HUDEP-2 (cell line): ENCODE measurements at regions not wholly inside any gene's neighbourhood (a gene's known extent, or its start where the extent isn't known, plus 50 kb on each side); places are given as distances from the start of the nearest gene placed in this dataset.

ENCODE experiments used
- DNase-seq, 76 experiments: peaks; one replicate each; lab custom pipeline; 2025; ENCODE audit not compliant: unreplicated experiment in 76 of 76; lab: John Stamatoyannopoulos, UW

DNA sequence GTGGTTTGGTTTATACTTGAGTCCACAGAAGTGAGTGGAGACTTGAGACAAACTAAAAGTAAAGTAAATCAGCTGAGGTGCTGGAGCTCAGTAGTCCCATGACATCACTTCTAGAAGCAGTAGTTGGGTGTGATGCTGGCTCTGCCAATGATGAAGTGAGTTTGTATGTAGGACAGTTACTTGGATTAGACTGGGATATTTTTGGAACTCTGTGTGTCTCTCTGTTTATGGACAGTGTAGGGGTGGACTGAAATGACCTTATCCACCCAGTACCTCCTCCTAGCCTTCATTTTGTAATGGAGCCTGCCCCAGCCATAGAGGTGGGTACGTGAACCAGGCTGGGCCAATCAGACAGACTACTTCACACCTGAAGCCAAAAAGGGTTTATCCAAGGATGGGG is 52.2 kb downstream of the POLR1D start:
- no peak for DNase-seq

DNA sequence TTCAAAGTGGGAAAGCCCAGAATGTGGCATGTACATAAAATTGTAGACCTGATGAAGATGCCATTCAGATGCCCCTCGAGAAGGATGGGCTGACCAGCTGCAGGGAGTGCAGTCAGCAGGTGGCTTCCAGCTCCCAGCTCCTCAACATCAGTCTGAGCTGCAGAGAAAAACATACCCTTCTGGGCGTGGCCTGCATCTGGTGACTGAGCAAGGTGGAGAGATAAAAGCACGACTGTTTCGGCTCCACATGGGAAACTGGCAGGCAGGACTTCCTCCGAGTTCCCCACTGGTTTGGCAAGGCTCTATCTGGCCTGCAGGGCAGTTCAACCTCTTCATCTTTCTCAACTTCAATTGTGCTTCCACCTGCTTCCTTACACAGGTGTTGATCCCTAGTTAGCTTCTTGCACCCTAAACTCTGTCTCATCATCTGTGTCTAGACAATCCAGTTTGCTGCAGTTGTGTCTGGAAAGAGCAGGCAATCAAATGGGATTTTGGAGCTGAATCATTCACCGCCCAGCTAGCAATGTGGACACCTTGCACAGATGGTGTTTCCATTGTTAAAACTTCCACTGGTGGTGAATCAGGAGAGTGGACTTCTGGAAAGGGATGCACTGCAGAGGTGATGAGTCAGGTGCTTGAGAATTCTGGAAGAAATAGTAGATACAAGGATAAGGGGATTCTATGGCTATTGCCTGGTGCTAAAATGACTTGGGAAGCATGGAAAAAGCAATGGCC is 56.8 kb downstream of the POLR1D start:
- DNase-seq: peak in 62 of 76 experiments; percentile 2 to 78 (median 40)

DNA sequence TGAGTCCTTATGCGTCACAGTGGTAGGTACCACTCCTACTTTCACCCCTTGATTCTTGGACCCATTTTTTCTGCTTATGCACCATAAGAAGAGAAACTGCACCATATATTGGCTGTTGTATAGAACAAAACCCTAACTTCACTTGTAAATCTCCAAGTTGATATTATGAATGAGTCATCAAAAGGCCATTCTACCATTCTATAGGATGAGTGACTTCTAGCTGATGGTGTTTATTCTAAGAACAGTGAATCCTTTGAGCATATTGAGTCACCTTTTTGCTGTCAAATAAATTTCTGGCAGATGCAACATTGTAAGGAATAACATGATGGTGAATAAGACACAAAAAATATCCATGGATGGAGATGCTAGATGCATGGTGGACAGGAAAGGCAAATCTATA is 57.7 kb downstream of the POLR1D start:
- no peak for DNase-seq

DNA sequence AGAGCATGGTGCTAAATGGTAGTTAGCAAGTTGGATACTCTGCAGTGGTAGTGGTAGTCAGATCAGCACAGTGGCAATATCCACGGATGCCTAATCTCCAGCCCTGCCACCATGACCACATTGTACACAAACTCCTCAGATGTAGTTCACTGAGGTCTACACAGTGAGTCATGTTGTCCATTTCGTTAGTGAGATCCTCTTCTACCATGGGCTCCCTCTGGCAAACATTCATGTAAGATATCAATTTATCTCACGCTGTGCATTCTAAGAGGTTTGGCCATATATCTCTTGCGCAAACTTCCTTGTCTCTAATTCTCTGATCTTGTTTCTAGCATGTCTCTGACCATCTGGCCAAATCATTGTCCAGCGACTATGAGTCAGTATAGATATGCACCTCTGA is 58.2 kb downstream of the POLR1D start:
- DNase-seq: peak in 35 of 76 experiments; percentile 3 to 75 (median 28)

DNA sequence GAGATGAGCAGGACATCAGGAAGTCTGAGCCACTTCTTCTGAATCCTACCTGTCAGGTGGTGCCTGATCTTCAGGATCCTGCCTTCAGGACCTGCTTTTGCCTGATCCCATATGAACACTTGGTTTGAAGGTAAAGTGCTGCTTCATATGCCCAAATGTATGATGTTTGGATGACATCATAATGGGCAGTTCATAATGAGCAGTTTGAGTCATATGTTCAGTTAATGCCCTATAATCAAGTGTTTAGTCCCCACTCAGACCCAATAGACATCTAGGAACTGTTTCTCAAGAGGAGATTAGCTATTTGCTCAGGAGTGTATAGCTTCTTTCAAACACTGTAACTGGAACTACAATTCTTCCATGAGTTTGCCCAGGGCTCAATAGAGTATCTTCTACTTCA is 58.8 kb downstream of the POLR1D start:
- DNase-seq: no peak

DNA sequence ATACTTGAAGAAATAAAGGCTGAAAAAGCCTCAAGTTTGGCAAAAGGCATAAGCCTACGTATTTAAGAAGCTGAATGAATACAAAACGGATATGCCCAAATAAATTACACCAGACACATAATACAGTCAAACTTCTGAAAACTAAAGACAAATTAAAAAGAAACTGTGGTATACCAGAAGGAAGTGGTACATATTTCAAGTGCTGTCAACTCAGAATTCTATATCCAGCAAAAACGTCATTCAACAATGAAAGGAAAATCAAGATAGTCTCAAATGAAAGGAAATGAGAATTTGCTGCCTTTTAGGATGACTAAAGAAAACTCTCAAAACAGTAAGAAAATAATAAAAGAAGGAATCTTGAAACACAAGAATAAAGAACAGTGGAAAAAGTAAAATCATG is 69.5 kb downstream of the POLR1D start:
- no peak for DNase-seq

DNA sequence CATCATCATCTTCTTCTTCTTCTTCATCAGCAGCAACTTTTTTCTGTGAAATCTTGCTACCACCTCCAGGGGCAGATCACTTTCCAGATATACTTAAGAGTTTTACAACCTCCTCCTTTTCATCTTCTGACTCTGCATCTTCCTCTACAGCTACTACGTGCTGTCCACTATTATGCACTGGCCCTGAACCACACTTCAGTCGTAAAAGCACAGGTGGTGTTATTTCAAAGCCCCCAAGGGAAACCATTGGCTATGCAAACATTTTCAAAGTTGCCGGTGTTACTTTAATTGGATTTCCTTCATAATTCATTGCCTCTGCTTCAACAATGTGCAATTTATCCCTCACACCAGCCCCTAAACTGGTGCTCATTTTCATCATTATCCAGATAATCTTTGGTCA is 75.0 kb downstream of the POLR1D start:
- DNase-seq: no peak

DNA sequence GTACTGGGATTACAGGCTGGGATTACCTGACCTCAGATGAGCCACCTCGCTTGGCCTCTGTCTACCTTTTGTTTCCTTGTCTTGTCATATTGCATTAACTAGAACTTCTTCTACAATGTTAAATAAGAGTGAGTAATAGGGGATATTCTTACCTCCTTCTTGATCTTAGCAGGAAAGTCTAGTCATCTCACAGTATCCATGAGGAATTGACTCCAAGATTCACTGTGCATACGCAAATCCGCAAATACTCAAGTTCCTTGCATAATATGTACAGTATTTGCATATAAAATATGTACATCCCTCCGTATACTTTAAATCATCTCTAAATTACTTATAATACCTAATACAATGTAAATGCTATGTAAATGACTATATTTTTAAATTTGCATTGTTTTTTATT is 78.3 kb downstream of the POLR1D start:
- DNase-seq: no peak

DNA sequence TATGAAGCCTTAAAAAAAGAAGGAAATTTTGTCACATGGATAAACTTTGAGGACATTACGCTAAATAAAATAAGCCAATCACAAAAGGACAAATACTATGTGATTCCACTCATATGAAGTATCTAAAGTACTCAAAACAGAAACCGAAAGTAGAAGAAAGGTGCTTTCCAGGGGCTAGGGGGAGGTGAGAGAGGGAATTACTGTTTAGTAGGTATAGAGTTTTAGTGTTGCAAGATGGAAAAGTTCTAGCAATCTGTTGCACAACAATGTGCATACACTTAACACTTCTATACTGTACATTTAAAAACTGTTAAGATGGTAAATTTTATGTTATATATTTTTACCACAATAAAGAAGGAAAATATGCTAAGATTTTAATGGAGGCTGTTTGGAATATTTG is 83.0 kb downstream of the POLR1D start:
- no peak for DNase-seq

DNA sequence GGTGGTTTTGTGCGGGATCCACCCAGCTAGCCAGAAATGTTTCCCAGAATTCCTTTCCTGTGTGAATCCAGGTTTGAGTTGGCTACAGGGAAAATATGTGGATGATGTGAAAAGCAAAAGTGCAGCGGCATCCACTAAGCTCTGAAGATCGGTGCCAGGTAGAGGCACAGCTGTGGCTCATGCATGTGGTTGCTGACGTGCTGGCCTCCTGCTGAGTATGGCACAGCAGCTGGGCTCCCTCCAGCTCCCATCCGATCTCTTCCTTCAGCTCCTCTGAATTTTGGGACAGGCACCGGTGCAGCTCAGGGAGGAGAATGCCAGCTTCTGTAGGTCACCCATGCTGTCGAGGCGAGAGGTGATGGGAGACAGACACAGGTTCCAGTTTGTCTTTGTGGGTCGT is 84.0 kb upstream of the GSX1 start:
- no peak for DNase-seq

DNA sequence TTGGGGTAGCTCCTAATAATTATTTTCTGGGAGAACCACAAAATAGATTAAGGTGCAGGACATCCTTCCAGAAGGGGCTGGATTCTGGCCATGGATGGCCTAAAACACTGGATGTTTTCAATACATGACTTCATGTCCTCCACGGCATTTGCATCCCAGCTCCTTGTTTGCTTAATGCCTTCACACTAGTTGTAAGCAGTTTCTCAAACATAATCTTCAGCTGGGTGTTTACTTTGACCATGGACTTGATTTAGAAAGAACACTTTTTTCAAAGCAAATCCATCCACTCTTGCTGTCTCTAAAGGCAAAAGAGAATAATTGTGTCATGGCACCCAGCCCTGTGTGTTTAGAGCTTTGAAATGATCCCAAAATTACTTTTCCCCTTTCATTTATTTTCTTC is 82.5 kb upstream of the GSX1 start:
- no peak for DNase-seq

DNA sequence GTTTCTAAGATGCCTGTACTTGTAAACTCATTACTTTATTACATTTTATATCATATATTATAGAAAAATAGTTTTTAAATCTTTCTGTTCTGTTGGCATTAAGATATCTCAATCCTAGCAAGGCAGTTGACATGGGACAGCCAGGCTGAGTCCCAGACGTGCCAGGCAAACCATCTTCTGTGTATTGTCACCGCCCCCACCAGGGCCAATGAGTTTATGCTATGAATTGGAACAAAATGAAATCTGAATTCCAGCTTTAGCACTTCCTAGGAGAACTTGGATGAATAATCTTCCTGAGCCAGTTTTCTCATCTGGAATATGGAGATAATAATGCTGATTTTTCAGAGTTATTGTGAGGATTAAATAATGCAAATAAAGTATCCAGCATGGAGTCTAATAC is 79.9 kb upstream of the GSX1 start:
- peak in 32 of 76 experiments; percentile 1 to 39 (median 13) for DNase-seq

DNA sequence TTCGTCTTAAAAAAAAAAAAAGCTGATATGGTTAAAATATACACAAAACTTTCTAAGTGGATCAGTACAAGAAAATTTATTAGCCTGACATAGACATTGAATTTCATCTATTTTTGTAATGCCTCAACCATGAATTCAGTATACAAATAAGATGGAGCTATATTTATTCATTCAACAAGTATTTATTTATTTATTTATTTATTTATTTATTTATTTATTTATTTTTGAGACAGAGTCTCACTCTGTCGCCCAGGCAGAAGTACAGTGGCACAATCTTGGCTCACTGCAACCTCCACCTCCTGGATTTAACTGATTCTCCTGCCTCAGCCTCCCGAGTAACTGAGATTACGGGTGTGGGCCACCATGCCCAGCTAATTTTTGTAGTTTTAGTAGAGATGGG is 78.5 kb upstream of the GSX1 start:
- no peak for DNase-seq

DNA sequence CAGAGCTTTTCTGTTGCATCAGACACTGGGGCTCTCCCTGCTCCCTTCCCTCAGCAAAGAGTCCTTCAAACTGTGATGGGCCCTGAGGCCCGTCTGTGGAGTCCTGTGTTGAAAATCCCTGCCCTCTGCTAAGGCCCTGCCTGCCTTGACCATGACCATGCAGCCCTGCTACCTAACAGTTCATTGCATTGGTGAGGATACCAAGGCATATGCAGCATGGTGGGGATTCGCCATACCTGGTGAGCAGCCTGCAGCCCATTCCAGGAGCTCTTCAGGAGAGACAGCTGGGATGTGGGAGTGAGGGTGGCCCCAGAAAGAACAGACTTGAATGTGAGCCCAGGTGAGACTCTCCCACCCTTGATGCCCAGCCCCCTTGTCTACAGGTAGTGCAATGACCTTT is 70.6 kb upstream of the GSX1 start:
- no peak for DNase-seq

DNA sequence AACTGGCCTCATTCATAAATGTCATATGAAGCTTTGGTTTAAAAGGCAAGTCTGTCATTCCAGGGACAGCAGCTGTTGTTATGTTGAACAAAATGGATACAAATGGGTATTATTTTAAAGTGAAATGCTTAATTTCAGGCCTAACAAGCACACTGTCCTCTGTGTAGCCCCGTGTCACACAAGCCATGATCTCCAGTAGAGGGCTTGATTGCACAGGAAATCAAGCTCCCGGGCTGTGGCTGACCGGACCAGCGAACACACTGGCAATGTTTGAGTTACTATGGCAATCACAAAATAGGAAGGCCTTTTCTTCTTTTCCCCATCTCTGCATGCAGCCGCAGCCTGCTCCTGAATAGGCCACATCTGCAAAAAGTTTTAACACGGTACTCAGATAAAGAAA is 64.0 kb upstream of the GSX1 start:
- DNase-seq: no peak

DNA sequence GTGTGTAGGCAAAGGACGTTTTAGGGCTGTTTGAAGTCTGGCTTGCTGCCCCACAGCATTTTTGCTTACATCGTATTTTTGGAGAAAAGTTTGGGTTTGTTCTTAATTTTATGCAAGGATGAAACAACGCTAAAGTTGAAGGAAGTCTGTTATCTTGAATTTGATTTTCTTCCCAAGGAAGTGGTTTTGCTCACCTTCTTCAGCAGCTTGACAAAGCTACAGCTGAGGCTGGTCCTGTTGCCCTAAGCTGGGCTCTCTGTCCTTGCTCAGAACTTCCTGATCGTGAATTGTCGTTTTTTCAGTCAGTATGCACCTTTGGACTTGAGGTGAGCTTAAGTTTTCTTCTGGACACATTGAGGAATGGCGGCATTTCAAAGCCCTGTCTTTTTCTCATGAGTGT is 62.1 kb upstream of the GSX1 start:
- no peak for DNase-seq
